Body of pancreas (tissue), 4 donors: ENCODE measurements at regions not wholly inside any gene's neighbourhood (a gene's known extent, or its start where the extent isn't known, plus 50 kb on each side); places are given as distances from the start of the nearest gene placed in this dataset.
"Not testable (repeated sequence)": the region's sequence is repeated elsewhere in the genome, so short reads cannot be mapped to it uniquely, and the experiment has no call there.

Experiments
- ATAC-seq: fragments of 150-250 bp; one replicate; pipeline ENCODE4 v1.9.1; 2016
- DNase-seq, 4 donors: peaks; one replicate each; pipeline ENCODE4 v3.0.0-alpha.2; 2019
- H3K27ac ChIP-seq, 4 donors: fragments of 200-600 bp; sonication (generic); 1 replicate in 3 of 4; 2 replicates in 1 of 4; pipeline versions ENCODE4 v1.5.1 to v1.6.1; 2016 to 2019; ENCODE audit warnings: mild to moderate bottlenecking in 1 of 4, mixed read lengths in 1 of 4, moderate library complexity in 1 of 4
- H3K27me3 ChIP-seq, 2 donors: fragments of 200-600 bp; sonication (generic); one replicate each; pipeline ENCODE4 v1.6.0; 2016; ENCODE audit warnings: mild to moderate bottlenecking in 1 of 2
- H3K36me3 ChIP-seq, 2 donors: fragments of 200-600 bp; sonication (generic); replicated peaks in 1 of 2; 2 replicates each; pipeline ENCODE4 v1.5.1; 2016; ENCODE audit warnings: low read depth in 2 of 2; ENCODE audit not compliant: insufficient read depth in 1 of 2
- H3K4me1 ChIP-seq: fragments of 200-600 bp; sonication (generic); one replicate; pipeline ENCODE4 v1.6.0; 2016
- H3K4me3 ChIP-seq, 2 donors: fragments of 200-600 bp; sonication (generic); 1 replicate in 1 of 2; 2 replicates in 1 of 2; pipeline ENCODE4 v1.5.1; 2016 to 2019
- H3K9me3 ChIP-seq, 3 donors: fragments of 200-600 bp; sonication (generic); 1 replicate in 2 of 3; 2 replicates in 1 of 3; pipeline ENCODE4 v1.5.1; 2016
- CTCF ChIP-seq, 7 experiments: fragments of 450-650 bp in 4 of 7; fragments of 200-600 bp in 3 of 7; sonication (generic) in 3 of 7; IDR thresholded peaks; one replicate each; pipeline ENCODE4 v1.5.1; 2016 to 2019; ENCODE audit warnings: antibody characterized with exemption in 7 of 7
- POLR2A ChIP-seq, 3 donors: fragments of 450-650 bp; IDR thresholded peaks; one replicate each; pipeline ENCODE4 v1.6.1; 2016; ENCODE audit warnings: antibody characterized with exemption in 3 of 3, mild to moderate bottlenecking in 2 of 3
- WGBS, 2 donors: methylation state at CpG; one replicate each; pipeline ENCODE4 v1.1.5; 2017; 5-methylcytosine and 5-hydroxymethylcytosine counted together
- intact Hi-C: fragments of 100-400 bp; cut with DNase I; formaldehyde crosslinking; loops from one replicate; pipeline ENCODE4 v1.15.1; 2023

DNA sequence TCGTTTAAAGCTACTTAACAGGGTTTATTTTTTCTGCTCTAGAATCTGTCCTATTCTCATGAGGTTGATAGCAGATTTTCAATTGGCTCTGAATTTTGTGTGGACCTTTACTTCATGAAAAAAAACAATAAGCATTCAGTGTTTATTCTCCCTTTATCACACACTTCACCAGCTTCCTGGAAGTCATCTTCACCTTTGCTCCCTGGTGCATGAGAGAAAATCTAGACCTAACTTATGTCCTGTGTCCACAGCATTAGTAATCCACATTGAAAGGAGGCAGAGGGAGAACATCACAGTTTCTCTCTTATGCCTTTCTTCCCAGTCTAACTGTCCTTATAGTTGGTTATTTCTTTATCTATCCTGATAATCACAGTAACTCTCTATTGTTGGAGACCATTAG is 316.1 kb downstream of the PTH2R start:
- H3K4me1 ChIP-seq, result no peaks in the 10 kb centered on the region
- no peak for ATAC-seq
- intact Hi-C loops, result no loop called here
- no peak for TF ChIP-seq CTCF (IDR thresholded peaks at IDR 0.05)
- TF ChIP-seq POLR2A (IDR thresholded peaks at IDR 0.05), result no peak
- H3K4me3 ChIP-seq, result no peak overlapping the region
- no peaks in the 10 kb centered on the region for H3K27me3 ChIP-seq
- no peak overlapping the region for H3K27ac ChIP-seq
- H3K36me3 ChIP-seq, result no peaks in the 10 kb centered on the region
- 13 to 30% methylated on average over 1 of the region's 1 CpG for WGBS, 2 donors
- no peaks in the 10 kb centered on the region for H3K9me3 ChIP-seq
- no peak for DNase-seq

DNA sequence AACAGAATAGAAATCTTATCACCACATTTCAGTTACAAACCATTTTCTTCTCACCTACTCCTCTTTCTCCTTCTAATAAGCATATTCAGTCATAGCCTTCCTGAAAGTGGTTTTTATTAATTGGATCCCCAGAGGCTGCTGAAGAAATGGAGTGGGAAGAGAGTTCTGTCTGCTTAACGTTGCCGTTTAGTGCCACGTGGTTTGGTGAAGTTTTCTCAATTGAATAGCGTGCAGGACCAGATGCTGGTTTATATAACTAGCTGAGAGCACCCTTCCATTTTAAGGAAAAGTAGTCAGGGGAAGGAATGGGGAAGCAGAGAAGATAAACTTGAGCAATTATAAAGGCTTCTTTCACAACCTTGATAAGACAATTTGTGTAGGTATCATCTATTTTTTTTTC is 318.7 kb downstream of the PTH2R start:
- H3K27me3 ChIP-seq, result no peaks in the 10 kb centered on the region
- H3K9me3 ChIP-seq, result no peaks in the 10 kb centered on the region
- ATAC-seq (no peak), DNase-seq (no peak)
- H3K27ac ChIP-seq, result no peak overlapping the region
- WGBS, 2 donors, result 42 to 64% methylated on average over 4 of the region's 4 CpGs
- no peaks in the 10 kb centered on the region for H3K36me3 ChIP-seq
- intact Hi-C loops, result no loop called here
- no peaks in the 10 kb centered on the region for H3K4me1 ChIP-seq
- no peak overlapping the region for H3K4me3 ChIP-seq
- TF ChIP-seq CTCF (IDR thresholded peaks at IDR 0.05), result no peak
- no peak for TF ChIP-seq POLR2A (IDR thresholded peaks at IDR 0.05)

GRCh38 chr2:208726242-208726641 is 319.6 kb downstream of the PTH2R start:
- H3K4me1 ChIP-seq, result no peaks in the 10 kb centered on the region
- no peaks in the 10 kb centered on the region for H3K36me3 ChIP-seq
- DNase-seq (no peak), ATAC-seq (no peak)
- H3K9me3 ChIP-seq, result no peaks in the 10 kb centered on the region
- H3K27ac ChIP-seq, result no peak overlapping the region
- H3K27me3 ChIP-seq, result no peaks in the 10 kb centered on the region
- intact Hi-C loops, result no loop called here
- no peak overlapping the region for H3K4me3 ChIP-seq
- WGBS, 2 donors, result 89 to 92% methylated on average over 3 of the region's 3 CpGs
- no peak for TF ChIP-seq CTCF (IDR thresholded peaks at IDR 0.05)
- no peak for TF ChIP-seq POLR2A (IDR thresholded peaks at IDR 0.05)

GRCh38 chr2:208751663-208752415 is 345.2 kb downstream of the PTH2R start:
- H3K36me3 ChIP-seq, ATAC-seq, H3K4me3 ChIP-seq, H3K9me3 ChIP-seq, H3K27ac ChIP-seq, H3K27me3 ChIP-seq, intact Hi-C loops, H3K4me1 ChIP-seq, DNase-seq: not testable (repeated sequence)
- WGBS, 2 donors, result 76 to 92% methylated on average over 6 to 15 of the region's 21 CpGs

DNA sequence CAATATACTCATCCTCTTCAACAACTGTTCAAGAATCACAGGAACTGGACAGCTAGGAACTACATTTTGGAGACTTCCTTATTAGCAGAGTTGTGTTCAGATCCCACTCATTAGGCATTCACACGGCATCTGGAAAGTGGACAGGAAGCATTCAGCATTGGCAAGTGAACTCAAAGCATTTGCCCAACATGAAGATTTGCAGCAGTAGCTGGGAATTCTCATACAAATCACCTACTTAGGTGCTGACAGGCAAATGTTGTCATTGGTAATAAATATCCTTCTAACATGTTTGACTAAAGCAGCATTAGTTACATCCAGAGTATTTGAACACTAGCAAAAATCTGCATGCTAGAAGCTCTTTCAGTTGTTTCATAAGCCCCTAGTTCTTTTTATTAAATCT is 350.8 kb downstream of the PTH2R start:
- H3K4me3 ChIP-seq, result no peak overlapping the region
- intact Hi-C loops, result no loop called here
- H3K27me3 ChIP-seq, result no peaks in the 10 kb centered on the region
- H3K36me3 ChIP-seq, result no peaks in the 10 kb centered on the region
- no peaks in the 10 kb centered on the region for H3K9me3 ChIP-seq
- ATAC-seq (no peak), DNase-seq (no peak)
- H3K4me1 ChIP-seq, result no peaks in the 10 kb centered on the region
- no peak for TF ChIP-seq POLR2A (IDR thresholded peaks at IDR 0.05)
- TF ChIP-seq CTCF (IDR thresholded peaks at IDR 0.05), result no peak
- no peak overlapping the region for H3K27ac ChIP-seq
- 47 to 91% methylated on average over 1 of the region's 1 CpG for WGBS, 2 donors

GRCh38 chr2:208773074-208773473 is 366.5 kb downstream of the PTH2R start:
- H3K27ac ChIP-seq, ATAC-seq, intact Hi-C loops, H3K36me3 ChIP-seq, H3K27me3 ChIP-seq, H3K9me3 ChIP-seq, DNase-seq, H3K4me1 ChIP-seq, H3K4me3 ChIP-seq: not testable (repeated sequence)
- 85 to 93% methylated on average over 2 of the region's 2 CpGs for WGBS, 2 donors
